ENCODE measurements at regions not wholly inside any gene's neighbourhood (a gene's known extent, or its start where the extent isn't known, plus 50 kb on each side); places are given as distances from the start of the nearest gene placed in this dataset.

DNA sequence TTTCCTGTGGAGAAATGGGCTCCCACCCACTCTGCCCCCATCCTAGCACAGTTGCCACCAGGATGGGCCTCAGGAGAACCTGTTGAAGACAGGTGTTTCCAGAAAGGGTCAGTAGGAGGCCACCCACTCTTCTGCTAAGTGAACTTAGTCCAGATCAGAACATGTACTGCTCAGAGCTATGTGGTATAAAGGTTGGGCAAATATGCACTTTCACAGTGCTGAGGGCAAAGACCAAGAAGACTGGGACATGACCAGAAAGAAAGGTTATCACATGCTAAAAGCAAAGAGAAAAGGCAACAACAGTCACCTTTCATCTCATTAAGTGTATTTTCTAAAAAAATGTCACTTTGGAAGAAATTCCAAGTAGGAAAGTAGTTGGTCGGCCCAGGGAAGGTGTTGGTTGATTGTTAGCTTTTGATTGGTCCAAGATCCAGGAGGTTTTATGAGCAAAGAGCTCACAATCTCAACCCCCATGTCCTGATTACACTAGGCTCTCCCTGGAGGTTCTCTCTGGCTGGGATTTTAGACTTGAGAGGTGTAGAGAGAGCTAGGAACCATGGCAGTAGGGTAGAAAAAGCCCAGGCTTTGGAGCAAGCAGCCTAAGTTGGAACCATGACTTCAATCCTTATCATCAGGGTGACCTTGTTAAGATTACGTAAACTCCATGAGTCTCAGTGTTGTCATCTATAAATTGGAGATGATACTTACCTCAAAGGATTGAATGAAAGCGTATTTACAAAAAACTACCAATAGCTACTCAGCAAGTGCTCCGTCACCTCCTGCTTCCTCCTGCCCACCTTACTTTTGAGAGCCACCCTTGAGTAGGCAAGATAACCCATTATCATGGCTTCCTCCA is 102.6 kb downstream of the GLUL start:
- Histone ChIP-seq H3K36me3 (ENCODE audit: control insufficient read depth in 3 of 3, insufficient read depth in 2 of 3, low read depth in 1 of 3, low read length in 3 of 3) (no peaks in the 10 kb centered on the region), H3K27ac (ENCODE audit: low read depth in 1 of 3, low read length in 2 of 3) (peak overlapping the region in 1 of 3 donors; percentile 83), H3K9me3 (ENCODE audit: control insufficient read depth in 2 of 2, insufficient read depth in 1 of 2, low read depth in 1 of 2, low read length in 1 of 2) (no peaks in the 10 kb centered on the region), H3K27me3 (ENCODE audit: control insufficient read depth in 3 of 3, insufficient read depth in 3 of 3, low read length in 3 of 3) (no peaks in the 10 kb centered on the region), H3K4me1 (ENCODE audit: control insufficient read depth in 3 of 3, insufficient read depth in 2 of 3, low read depth in 1 of 3, low read length in 2 of 3) (peaks cover 0 to 47% (median 2%) of the 10 kb centered on the region in 3 donors), H3K4me3 (ENCODE audit: low read depth in 1 of 3, low read length in 3 of 3) (no peak overlapping the region)
- 86 to 95% (median 89%) methylated on average over 4 of the region's 4 CpGs for WGBS, 3 donors
- DNase-seq (peak in 1 of 2 donors; percentile 80), FAIRE-seq (no peak)

GRCh38 chr1:182286761-182287160 is 104.8 kb downstream of the GLUL start:
- no peak for DNase-seq
- WGBS, 3 donors = 81 to 93% (median 92%) methylated on average over 2 of the region's 2 CpGs
- Histone ChIP-seq H3K27me3 (ENCODE audit: control insufficient read depth in 3 of 3, insufficient read depth in 3 of 3, low read length in 3 of 3) (no peaks in the 10 kb centered on the region), H3K36me3 (ENCODE audit: control insufficient read depth in 3 of 3, insufficient read depth in 2 of 3, low read depth in 1 of 3, low read length in 3 of 3) (no peaks in the 10 kb centered on the region), H3K4me1 (ENCODE audit: control insufficient read depth in 3 of 3, insufficient read depth in 2 of 3, low read depth in 1 of 3, low read length in 2 of 3) (peaks cover 0 to 38% (median 2%) of the 10 kb centered on the region in 3 donors), H3K9me3 (ENCODE audit: control insufficient read depth in 2 of 2, insufficient read depth in 1 of 2, low read depth in 1 of 2, low read length in 1 of 2) (no peaks in the 10 kb centered on the region), H3K27ac (ENCODE audit: low read depth in 1 of 3, low read length in 2 of 3) (no peak overlapping the region), H3K4me3 (ENCODE audit: low read depth in 1 of 3, low read length in 3 of 3) (no peak overlapping the region)
- no peak for FAIRE-seq

DNA sequence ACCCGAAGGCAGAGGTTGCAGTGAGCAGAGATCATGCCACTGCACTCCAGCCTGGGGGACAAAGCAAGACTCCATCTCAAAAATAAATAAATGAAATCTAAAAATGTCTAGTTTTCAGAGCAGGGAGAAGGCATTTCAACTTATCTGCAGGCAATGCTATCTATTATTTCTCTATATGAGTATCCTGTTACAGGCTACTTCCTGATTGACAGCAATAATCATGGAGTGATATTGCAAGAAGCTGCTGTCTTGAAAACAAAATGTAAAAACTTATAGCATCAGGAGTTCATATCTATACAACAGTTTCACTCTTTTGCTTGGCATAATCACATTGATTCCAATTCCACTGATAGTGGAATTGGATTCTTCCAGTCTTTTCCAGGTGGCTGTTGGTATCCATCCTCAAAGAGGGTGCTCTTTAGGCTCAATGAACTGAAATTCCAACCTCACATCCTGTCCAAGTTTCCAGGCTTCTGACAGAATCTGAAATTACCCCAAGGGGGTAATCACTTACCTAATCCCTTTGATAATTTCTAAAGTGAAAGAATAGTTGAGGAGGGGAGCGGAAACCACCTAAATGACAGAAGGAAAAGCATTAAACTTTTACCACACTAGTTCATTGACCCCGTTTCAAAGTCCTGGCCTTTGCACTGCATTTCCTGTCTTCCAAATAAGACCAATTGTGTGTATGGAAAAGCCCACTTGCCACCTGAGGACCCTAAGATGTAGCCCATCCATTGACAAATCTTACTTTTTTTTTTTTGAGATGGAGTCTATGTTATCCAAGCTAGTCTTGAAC is 107.6 kb downstream of the GLUL start:
- peaks cover 0 to 16% (median 2%) of the 10 kb centered on the region in 3 donors for H3K4me1 ChIP-seq (ENCODE audit: control insufficient read depth in 3 of 3, insufficient read depth in 2 of 3, low read depth in 1 of 3, low read length in 2 of 3)
- no peaks in the 10 kb centered on the region for H3K36me3 ChIP-seq (ENCODE audit: control insufficient read depth in 3 of 3, insufficient read depth in 2 of 3, low read depth in 1 of 3, low read length in 3 of 3)
- 64 to 67% (median 66%) methylated on average over 3 of the region's 3 CpGs for WGBS, 3 donors
- H3K9me3 ChIP-seq (ENCODE audit: control insufficient read depth in 2 of 2, insufficient read depth in 1 of 2, low read depth in 1 of 2, low read length in 1 of 2) = no peaks in the 10 kb centered on the region
- FAIRE-seq (no peak), DNase-seq (peak in 1 of 2 donors; percentile 42)
- no peak overlapping the region for H3K27ac ChIP-seq (ENCODE audit: low read depth in 1 of 3, low read length in 2 of 3)
- no peaks in the 10 kb centered on the region for H3K27me3 ChIP-seq (ENCODE audit: control insufficient read depth in 3 of 3, insufficient read depth in 3 of 3, low read length in 3 of 3)
- H3K4me3 ChIP-seq (ENCODE audit: low read depth in 1 of 3, low read length in 3 of 3) = no peak overlapping the region

GRCh38 chr1:182281541-182281940 is 110.0 kb downstream of the GLUL start:
- WGBS, 3 donors = 80 to 87% (median 86%) methylated on average over 6 of the region's 6 CpGs
- H3K9me3 ChIP-seq (ENCODE audit: control insufficient read depth in 2 of 2, insufficient read depth in 1 of 2, low read depth in 1 of 2, low read length in 1 of 2) = no peaks in the 10 kb centered on the region
- no peak overlapping the region for H3K4me3 ChIP-seq (ENCODE audit: low read depth in 1 of 3, low read length in 3 of 3)
- H3K36me3 ChIP-seq (ENCODE audit: control insufficient read depth in 3 of 3, insufficient read depth in 2 of 3, low read depth in 1 of 3, low read length in 3 of 3) = no peaks in the 10 kb centered on the region
- no peak overlapping the region for H3K27ac ChIP-seq (ENCODE audit: low read depth in 1 of 3, low read length in 2 of 3)
- FAIRE-seq = no peak
- DNase-seq = no peak
- H3K4me1 ChIP-seq (ENCODE audit: control insufficient read depth in 3 of 3, insufficient read depth in 2 of 3, low read depth in 1 of 3, low read length in 2 of 3) = peaks cover 0 to 7% (median 0%) of the 10 kb centered on the region in 3 donors
- H3K27me3 ChIP-seq (ENCODE audit: control insufficient read depth in 3 of 3, insufficient read depth in 3 of 3, low read length in 3 of 3) = no peaks in the 10 kb centered on the region

GRCh38 chr1:182280504-182280900 is 111.1 kb downstream of the GLUL start:
- Histone ChIP-seq H3K27ac (ENCODE audit: low read depth in 1 of 3, low read length in 2 of 3) (no peak overlapping the region), H3K9me3 (ENCODE audit: control insufficient read depth in 2 of 2, insufficient read depth in 1 of 2, low read depth in 1 of 2, low read length in 1 of 2) (no peaks in the 10 kb centered on the region), H3K4me3 (ENCODE audit: low read depth in 1 of 3, low read length in 3 of 3) (no peak overlapping the region), H3K27me3 (ENCODE audit: control insufficient read depth in 3 of 3, insufficient read depth in 3 of 3, low read length in 3 of 3) (no peaks in the 10 kb centered on the region), H3K4me1 (ENCODE audit: control insufficient read depth in 3 of 3, insufficient read depth in 2 of 3, low read depth in 1 of 3, low read length in 2 of 3) (peaks cover 0 to 7% (median 0%) of the 10 kb centered on the region in 3 donors), H3K36me3 (ENCODE audit: control insufficient read depth in 3 of 3, insufficient read depth in 2 of 3, low read depth in 1 of 3, low read length in 3 of 3) (no peaks in the 10 kb centered on the region)
- DNase-seq (no peak), FAIRE-seq (no peak)
- 93 to 100% (median 93%) methylated on average over 2 of the region's 2 CpGs for WGBS, 3 donors

GRCh38 chr1:182279724-182280503 is 111.7 kb downstream of the GLUL start:
- whole genome bisulfite sequencing, 3 donors = 56 to 66% (median 65%) methylated on average over 9 of the region's 9 CpGs
- Histone ChIP-seq H3K36me3 (ENCODE audit: control insufficient read depth in 3 of 3, insufficient read depth in 2 of 3, low read depth in 1 of 3, low read length in 3 of 3) (no peaks in the 10 kb centered on the region), H3K4me1 (ENCODE audit: control insufficient read depth in 3 of 3, insufficient read depth in 2 of 3, low read depth in 1 of 3, low read length in 2 of 3) (peaks cover 0 to 7% (median 0%) of the 10 kb centered on the region in 3 donors), H3K27ac (ENCODE audit: low read depth in 1 of 3, low read length in 2 of 3) (peak overlapping the region in 1 of 3 donors; percentile 8), H3K27me3 (ENCODE audit: control insufficient read depth in 3 of 3, insufficient read depth in 3 of 3, low read length in 3 of 3) (no peaks in the 10 kb centered on the region), H3K9me3 (ENCODE audit: control insufficient read depth in 2 of 2, insufficient read depth in 1 of 2, low read depth in 1 of 2, low read length in 1 of 2) (no peaks in the 10 kb centered on the region), H3K4me3 (ENCODE audit: low read depth in 1 of 3, low read length in 3 of 3) (no peak overlapping the region)
- FAIRE-seq = no peak
- peak; percentile 5 to 26 for DNase-seq

DNA sequence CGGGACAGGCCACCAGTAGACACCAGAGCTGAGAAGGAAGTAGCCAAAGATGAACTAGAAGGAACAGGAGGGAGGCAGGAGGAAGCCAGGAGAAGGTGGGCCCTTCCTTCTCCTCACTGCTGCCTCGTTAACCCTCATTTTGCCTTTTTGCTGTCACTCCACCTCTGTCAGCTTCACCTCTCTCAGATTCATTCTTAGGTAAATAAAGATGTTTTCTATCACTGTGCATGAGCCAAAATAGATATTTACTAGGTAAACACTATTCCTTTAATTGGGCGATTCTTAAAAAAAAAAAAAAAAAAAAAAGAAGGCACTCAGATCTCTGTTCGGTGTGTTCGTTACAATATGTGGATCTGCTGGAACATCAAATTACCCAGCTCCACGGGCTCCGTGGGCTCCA is 112.3 kb downstream of the GLUL start:
- FAIRE-seq (no peak), DNase-seq (no peak)
- no peak overlapping the region for H3K4me3 ChIP-seq (ENCODE audit: low read depth in 1 of 3, low read length in 3 of 3)
- WGBS, 3 donors = 67 to 84% (median 80%) methylated on average over 7 of the region's 7 CpGs
- H3K27me3 ChIP-seq (ENCODE audit: control insufficient read depth in 3 of 3, insufficient read depth in 3 of 3, low read length in 3 of 3) = no peaks in the 10 kb centered on the region
- no peaks in the 10 kb centered on the region for H3K36me3 ChIP-seq (ENCODE audit: control insufficient read depth in 3 of 3, insufficient read depth in 2 of 3, low read depth in 1 of 3, low read length in 3 of 3)
- no peaks in the 10 kb centered on the region for H3K9me3 ChIP-seq (ENCODE audit: control insufficient read depth in 2 of 2, insufficient read depth in 1 of 2, low read depth in 1 of 2, low read length in 1 of 2)
- peak overlapping the region in 1 of 3 donors; percentile 8 for H3K27ac ChIP-seq (ENCODE audit: low read depth in 1 of 3, low read length in 2 of 3)
- peaks cover 0 to 5% (median 0%) of the 10 kb centered on the region in 3 donors for H3K4me1 ChIP-seq (ENCODE audit: control insufficient read depth in 3 of 3, insufficient read depth in 2 of 3, low read depth in 1 of 3, low read length in 2 of 3)
